Endothelial cell of umbilical vein (primary cell): ENCODE measurements at regions not wholly inside any gene's neighbourhood (a gene's known extent, or its start where the extent isn't known, plus 50 kb on each side); places are given as distances from the start of the nearest gene placed in this dataset.

ENCODE experiments used
- BruUV-seq: library from RNA; stranded (reverse); fragments of 400-500 nt; replicated peaks from 2 replicates; lab custom pipeline; 2021; lab: Mats Ljungman, UMichigan
- CTCF ChIA-PET: fragments of 300-600, 350-600 bp; sonication (Branson Sonifier 250); formaldehyde crosslinking; loops from one replicate; lab custom pipeline; 2021; ENCODE audit warnings: antibody characterized with exemption, inconsistent platforms; lab: Charles Lee
- POLR2A ChIA-PET: fragments of 300-600, 350-600 bp; sonication (Branson Sonifier 250); formaldehyde crosslinking; loops from one replicate; lab custom pipeline; 2021; ENCODE audit warnings: antibody characterized with exemption, inconsistent platforms; lab: Charles Lee
- DNase-seq: peaks from one replicate; pipeline ENCODE4 v3.0.0-alpha.2; 2011; ENCODE audit warnings: low read depth, low spot score
- FAIRE-seq: peaks from 2 replicates; lab custom pipeline; 2011; peaks lifted over from hg19 to GRCh38; lab: Jason Lieb, UNC
- H2AFZ ChIP-seq: 2 replicates; pipeline ENCODE4 v1.6.0; 2012; ENCODE audit warnings: low read depth, low read length, control low read depth, inconsistent platforms
- H3K27ac ChIP-seq: 2 replicates; pipeline ENCODE4 v1.5.1; 2011; ENCODE audit warnings: low read depth, mild to moderate bottlenecking, control low read depth, low read length, moderate library complexity; ENCODE audit not compliant: insufficient read depth
- H3K27me3 ChIP-seq, 2 experiments: 2 replicates each; pipeline versions ENCODE4 v1.6.0 to v1.6.1; 2011; ENCODE audit warnings: low read length in 2 of 2, mixed read lengths in 1 of 2; ENCODE audit not compliant: control insufficient read depth in 2 of 2, insufficient read depth in 2 of 2
- H3K36me3 ChIP-seq, 2 experiments: 2 replicates in 1 of 2; 3 replicates in 1 of 2; pipeline ENCODE4 v1.5.1; 2011; ENCODE audit warnings: low read length in 2 of 2, mild to moderate bottlenecking in 1 of 2, moderate library complexity in 1 of 2; ENCODE audit not compliant: control insufficient read depth in 2 of 2, insufficient read depth in 2 of 2; ENCODE audit errors: extremely low read depth in 1 of 2
- H3K4me1 ChIP-seq: 3 replicates; pipeline ENCODE4 v1.5.1; 2011; ENCODE audit warnings: mild to moderate bottlenecking, low read length; ENCODE audit not compliant: control insufficient read depth, insufficient read depth; ENCODE audit errors: extremely low read depth
- H3K4me2 ChIP-seq: 2 replicates; pipeline ENCODE4 v1.6.1; 2011; ENCODE audit warnings: low read length, control low read depth, mixed read lengths; ENCODE audit not compliant: insufficient read depth
- H3K4me3 ChIP-seq, 3 experiments: fragments of 200-600 bp in 1 of 3; sonication (generic), shearing (Covaris generic) in 1 of 3; replicated peaks in 1 of 3; 2 replicates each; pipeline ENCODE4 v1.5.1; 2011 to 2016; ENCODE audit warnings: control low read depth in 3 of 3, low read length in 3 of 3, mild to moderate bottlenecking in 2 of 3, inconsistent platforms in 1 of 3, low read depth in 1 of 3, moderate library complexity in 1 of 3; ENCODE audit not compliant: insufficient read depth in 1 of 3
- H3K79me2 ChIP-seq: 2 replicates; pipeline ENCODE4 v1.6.0; 2012; ENCODE audit warnings: low read length, inconsistent platforms; ENCODE audit not compliant: control insufficient read depth, insufficient read depth
- H3K9ac ChIP-seq: replicated peaks from 2 replicates; pipeline ENCODE3; 2011; ENCODE audit warnings: low read length, control low read depth; ENCODE audit not compliant: insufficient read depth; ENCODE audit errors: extremely low read depth
- H3K9me1 ChIP-seq: replicated peaks from 3 replicates; pipeline ENCODE4 v1.6.0; 2011; ENCODE audit warnings: mild to moderate bottlenecking, low read length; ENCODE audit not compliant: control insufficient read depth, insufficient read depth; ENCODE audit errors: extremely low read depth
- H3K9me3 ChIP-seq: replicated peaks from 2 replicates; pipeline ENCODE4 v1.5.1; 2012; ENCODE audit warnings: low read length, inconsistent platforms; ENCODE audit not compliant: control insufficient read depth, insufficient read depth
- H4K20me1 ChIP-seq: replicated peaks from 2 replicates; pipeline ENCODE3; 2011; ENCODE audit warnings: mild to moderate bottlenecking, low read length; ENCODE audit not compliant: control insufficient read depth, insufficient read depth; ENCODE audit errors: extremely low read depth
- EZH2 ChIP-seq: IDR thresholded peaks from 2 replicates; pipeline ENCODE4 v1.6.1; 2012; ENCODE audit warnings: borderline replicate concordance, low read depth, mild to moderate bottlenecking, moderate library complexity, low read length, inconsistent platforms; ENCODE audit not compliant: severe bottlenecking
- FOS ChIP-seq: IDR thresholded peaks from 2 replicates; pipeline ENCODE4 v1.6.1; 2011; ENCODE audit warnings: mild to moderate bottlenecking, low read length, moderate library complexity, borderline replicate concordance; ENCODE audit not compliant: insufficient read depth
- GATA2 ChIP-seq: IDR thresholded peaks from 2 replicates; pipeline ENCODE4 v1.7.0; 2011; ENCODE audit warnings: low read depth, mild to moderate bottlenecking, moderate library complexity, mixed read lengths, low read length; ENCODE audit not compliant: insufficient read length, insufficient read depth
- JUN ChIP-seq: IDR thresholded peaks from 2 replicates; pipeline ENCODE4 v1.6.1; 2011; ENCODE audit warnings: borderline replicate concordance, low read depth; ENCODE audit not compliant: insufficient read length, insufficient read depth
- MYC ChIP-seq: IDR thresholded peaks from one replicate; pipeline ENCODE4 v1.6.1; 2011; ENCODE audit warnings: mild to moderate bottlenecking, low read depth, low read length
- POLR2A ChIP-seq: IDR thresholded peaks from 2 replicates; pipeline ENCODE4 v1.6.1; 2012; ENCODE audit warnings: low read depth, mild to moderate bottlenecking, control low read depth, low read length
- POLR2AphosphoS5 ChIP-seq: IDR thresholded peaks from 2 replicates; pipeline ENCODE4 v1.6.1; 2012; ENCODE audit warnings: low read depth, mild to moderate bottlenecking, control low read depth, low read length, moderate library complexity; ENCODE audit not compliant: insufficient read depth
- dilution Hi-C: fragments of 300-500 bp; cut with MboI; formaldehyde crosslinking; loops from one replicate; pipeline ENCODE4 v1.15.0; 2019; ENCODE audit warnings: low sequenced_read_pairs; ENCODE audit not compliant: extremely low pct_ligation_motif_present
- intact Hi-C: fragments of 100-400 bp; cut with micrococcal nuclease; formaldehyde crosslinking; loops from one replicate; pipeline ENCODE4 v1.10.0; 2022
- TF ChIP-seq, protein P1 (sequence below), 2 donors: IDR thresholded peaks; 1 replicate in 1 of 2; 2 replicates in 1 of 2; pipeline ENCODE4 v1.5.1; 2011; ENCODE audit warnings: low read length in 2 of 2, mild to moderate bottlenecking in 2 of 2, moderate library complexity in 2 of 2, control low read depth in 1 of 2, inconsistent platforms in 1 of 2, low read depth in 1 of 2; ENCODE audit not compliant: insufficient read depth in 1 of 2; ENCODE audit errors: extremely low read depth in 1 of 2
- TF ChIP-seq, protein P2 (sequence below): IDR thresholded peaks from 2 replicates; pipeline ENCODE4 v1.6.1; 2011; ENCODE audit not compliant: insufficient read depth, insufficient read length

DNA sequence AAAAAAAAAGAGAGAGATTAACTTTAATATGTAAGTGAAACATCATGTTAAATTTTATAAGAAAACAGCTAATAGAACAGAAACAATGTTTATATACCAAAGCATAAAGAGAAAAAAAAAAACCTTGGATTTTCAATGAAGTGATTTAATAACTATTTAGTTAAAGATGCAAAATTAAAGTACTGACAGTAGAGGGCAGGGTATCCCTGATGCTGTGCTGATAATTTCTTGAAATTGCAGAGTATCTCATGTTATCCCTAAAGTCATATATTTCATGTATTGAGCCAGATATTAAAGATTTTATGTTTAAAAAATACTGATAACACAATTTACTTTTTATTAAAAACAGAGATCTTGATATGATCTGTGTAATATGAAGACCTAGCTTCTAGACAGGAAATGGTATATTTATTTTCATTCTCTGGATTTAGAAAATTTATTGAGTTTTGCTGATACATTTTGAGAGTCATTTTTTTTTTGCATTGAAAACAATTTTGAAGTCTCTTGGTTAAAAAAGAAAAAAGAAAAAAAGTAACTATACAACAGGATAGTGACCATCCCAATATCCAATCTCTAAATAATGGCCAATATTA, 273.2 kb downstream of the USP25 start:
- Histone ChIP-seq H4K20me1 (no peaks in the 10 kb centered on the region), H3K27ac (no peak overlapping the region), H3K4me2 (no peak overlapping the region), H3K9me1 (no peaks in the 10 kb centered on the region), H3K9ac (no peak overlapping the region), H3K9me3 (no peaks in the 10 kb centered on the region), H3K36me3 (no peaks in the 10 kb centered on the region), H3K27me3 (no peaks in the 10 kb centered on the region), H3K79me2 (no peaks in the 10 kb centered on the region), H3K4me3 (no peak overlapping the region), H3K4me1 (no peaks in the 10 kb centered on the region), H2AFZ (no peak overlapping the region)
- intact Hi-C loops, result loop anchor here (1.0 kb wide), 1 partner anchor 327 kb away; no protein-coding TSS in a partner anchor
- CTCF ChIA-PET, result interaction anchor here (0.6 to 1.5 kb wide), 9 partner anchors 9 to 416 kb away, joined by 3 to 11 read pairs (median 3); no protein-coding TSS in a partner anchor
- POLR2A ChIA-PET, result no interaction called here
- dilution Hi-C loops, result no loop called here
- FAIRE-seq, result peak; percentile 49
- no peak for TF ChIP-seq POLR2A
- TF ChIP-seq, protein P1, sequence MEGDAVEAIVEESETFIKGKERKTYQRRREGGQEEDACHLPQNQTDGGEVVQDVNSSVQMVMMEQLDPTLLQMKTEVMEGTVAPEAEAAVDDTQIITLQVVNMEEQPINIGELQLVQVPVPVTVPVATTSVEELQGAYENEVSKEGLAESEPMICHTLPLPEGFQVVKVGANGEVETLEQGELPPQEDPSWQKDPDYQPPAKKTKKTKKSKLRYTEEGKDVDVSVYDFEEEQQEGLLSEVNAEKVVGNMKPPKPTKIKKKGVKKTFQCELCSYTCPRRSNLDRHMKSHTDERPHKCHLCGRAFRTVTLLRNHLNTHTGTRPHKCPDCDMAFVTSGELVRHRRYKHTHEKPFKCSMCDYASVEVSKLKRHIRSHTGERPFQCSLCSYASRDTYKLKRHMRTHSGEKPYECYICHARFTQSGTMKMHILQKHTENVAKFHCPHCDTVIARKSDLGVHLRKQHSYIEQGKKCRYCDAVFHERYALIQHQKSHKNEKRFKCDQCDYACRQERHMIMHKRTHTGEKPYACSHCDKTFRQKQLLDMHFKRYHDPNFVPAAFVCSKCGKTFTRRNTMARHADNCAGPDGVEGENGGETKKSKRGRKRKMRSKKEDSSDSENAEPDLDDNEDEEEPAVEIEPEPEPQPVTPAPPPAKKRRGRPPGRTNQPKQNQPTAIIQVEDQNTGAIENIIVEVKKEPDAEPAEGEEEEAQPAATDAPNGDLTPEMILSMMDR (IDR thresholded peaks at IDR 0.05; ENCODE audit: extremely low read depth in 1 of 2, insufficient read depth in 1 of 2, low read depth in 1 of 2, low read length in 2 of 2), result peak; percentile 13
- BruUV-seq, result no TSS peak
- peak; percentile 59 for DNase-seq

DNA sequence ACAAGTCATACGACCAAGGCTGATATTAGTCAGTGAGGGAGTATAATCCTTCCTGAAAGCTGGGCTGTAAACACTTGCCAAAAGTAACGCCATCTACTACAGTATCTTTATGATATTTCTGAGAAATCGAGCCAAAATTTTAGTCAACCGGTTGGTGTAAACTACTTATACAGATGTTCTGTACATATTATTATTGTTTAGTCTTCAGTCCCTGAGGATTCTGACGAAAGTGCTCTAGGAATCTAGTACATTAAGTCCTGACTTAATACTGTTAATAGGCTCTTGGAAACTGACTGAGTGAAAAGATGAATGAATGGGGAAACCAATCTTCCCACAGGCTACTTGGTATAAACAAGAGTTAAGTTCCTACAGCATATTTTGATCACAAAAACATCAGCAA, 274.3 kb downstream of the USP25 start:
- H3K79me2 ChIP-seq, result no peaks in the 10 kb centered on the region
- dilution Hi-C loops, result no loop called here
- H3K9me3 ChIP-seq, result no peaks in the 10 kb centered on the region
- no TSS peak for BruUV-seq
- ChIA-PET POLR2A (no interaction called here), CTCF (no interaction called here)
- H3K4me1 ChIP-seq, result no peaks in the 10 kb centered on the region
- no peak overlapping the region for H3K4me2 ChIP-seq
- no peaks in the 10 kb centered on the region for H4K20me1 ChIP-seq
- TF ChIP-seq, protein P2, sequence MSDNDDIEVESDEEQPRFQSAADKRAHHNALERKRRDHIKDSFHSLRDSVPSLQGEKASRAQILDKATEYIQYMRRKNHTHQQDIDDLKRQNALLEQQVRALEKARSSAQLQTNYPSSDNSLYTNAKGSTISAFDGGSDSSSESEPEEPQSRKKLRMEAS, result no peak
- no peak for TF ChIP-seq EZH2
- no peak for TF ChIP-seq MYC
- no peak for TF ChIP-seq POLR2A
- TF ChIP-seq, protein P1 (IDR thresholded peaks at IDR 0.05; ENCODE audit: extremely low read depth in 1 of 2, insufficient read depth in 1 of 2, low read depth in 1 of 2, low read length in 2 of 2), result no peak
- no peak for TF ChIP-seq JUN
- TF ChIP-seq POLR2AphosphoS5, result no peak
- TF ChIP-seq FOS, result no peak
- TF ChIP-seq GATA2, result no peak
- FAIRE-seq, result no peak
- H3K9ac ChIP-seq, result no peak overlapping the region
- no peak overlapping the region for H3K27ac ChIP-seq
- DNase-seq, result no peak
- no peaks in the 10 kb centered on the region for H3K27me3 ChIP-seq
- intact Hi-C loops, result no loop called here
- H3K36me3 ChIP-seq, result no peaks in the 10 kb centered on the region
- no peaks in the 10 kb centered on the region for H3K9me1 ChIP-seq
- H3K4me3 ChIP-seq, result no peak overlapping the region
- peak overlapping the region; percentile 64 for H2AFZ ChIP-seq
